ENCODE measurements at regions not wholly inside any gene's neighbourhood (a gene's known extent, or its start where the extent isn't known, plus 50 kb on each side); places are given as distances from the start of the nearest gene placed in this dataset.
"Not testable (repeated sequence)": the region's sequence is repeated elsewhere in the genome, so short reads cannot be mapped to it uniquely, and the experiment has no call there.

GRCh38 chr17:21613071-21613429 lies 79.3 kb upstream of the KCNJ18 start:
- TF ChIP-seq CTCF (IDR thresholded peaks at IDR 0.05; ENCODE audit: control insufficient read depth, extremely low read depth, insufficient read depth) = no peak
- no peak for DNase-seq (ENCODE audit: low read depth)

GRCh38 chr17:21626987-21627386 lies 65.3 kb upstream of the KCNJ18 start:
- not testable (repeated sequence) for H3K4me3 ChIP-seq (ENCODE audit: low read depth, low read length); DNase-seq (ENCODE audit: low read depth)

More at GRCh38 chr17:21613071-21613429, 79.3 kb upstream of the KCNJ18 start:
- no peak overlapping the region for H3K4me3 ChIP-seq (ENCODE audit: low read depth, low read length)
